SU-DHL-6 (cell line): ENCODE measurements at regions not wholly inside any gene's neighbourhood (a gene's known extent, or its start where the extent isn't known, plus 50 kb on each side); places are given as distances from the start of the nearest gene placed in this dataset.
"Not testable (repeated sequence)": the region's sequence is repeated elsewhere in the genome, so short reads cannot be mapped to it uniquely, and the experiment has no call there.

Source experiments
- H2AFZ ChIP-seq: fragments of 200-600 bp; sonication (generic); 2 replicates; pipeline ENCODE4 v1.6.1; 2014; ENCODE audit warnings: low read depth, mild to moderate bottlenecking, moderate library complexity, mixed read lengths, antibody characterized with exemption, low read length; ENCODE audit not compliant: severe bottlenecking
- H3F3A ChIP-seq: fragments of 200-600 bp; shearing (Covaris generic); 2 replicates; pipeline ENCODE4 v1.6.0; 2016; ENCODE audit warnings: antibody characterized with exemption, mild to moderate bottlenecking; ENCODE audit not compliant: insufficient read depth
- H3K27ac ChIP-seq: fragments of 200-600 bp; sonication (generic); 2 replicates; pipeline ENCODE4 v1.5.1; 2016; ENCODE audit warnings: low read depth, mild to moderate bottlenecking, low read length, moderate library complexity, mixed read lengths
- H3K27me3 ChIP-seq: fragments of 200-600 bp; sonication (generic), shearing (Covaris generic); 2 replicates; pipeline ENCODE4 v1.6.0; 2014; ENCODE audit warnings: mild to moderate bottlenecking, low read length
- H3K36me3 ChIP-seq: fragments of 200-600 bp; sonication (generic); 2 replicates; pipeline ENCODE4 v1.6.1; 2014; ENCODE audit warnings: mild to moderate bottlenecking, low read length, mixed read lengths
- H3K4me2 ChIP-seq: fragments of 300-600, 200-600 bp; shearing (Covaris generic), sonication (generic); 2 replicates; pipeline ENCODE4 v1.6.0; 2014; ENCODE audit warnings: low read length, low read depth, mild to moderate bottlenecking; ENCODE audit not compliant: poor library complexity, severe bottlenecking
- H3K4me3 ChIP-seq: fragments of 200-600 bp; sonication (generic); 2 replicates; pipeline ENCODE4 v1.5.1; 2014; ENCODE audit warnings: antibody characterized with exemption, low read length, mild to moderate bottlenecking, mixed read lengths; ENCODE audit not compliant: insufficient read depth, poor library complexity, severe bottlenecking
- H3K79me2 ChIP-seq: fragments of 200-600 bp; sonication (generic); 2 replicates; pipeline ENCODE4 v1.6.1; 2014; ENCODE audit warnings: mild to moderate bottlenecking, low read length, moderate library complexity; ENCODE audit not compliant: insufficient read depth
- H3K9ac ChIP-seq: fragments of 200-600 bp; sonication (generic); 2 replicates; pipeline ENCODE4 v1.7.0; 2014; ENCODE audit warnings: mild to moderate bottlenecking, low read length
- H3K9me2 ChIP-seq: fragments of 200-600 bp; sonication (generic); replicated peaks from 2 replicates; pipeline ENCODE4 v1.6.1; 2014; ENCODE audit warnings: low read length; ENCODE audit not compliant: insufficient read depth
- H3K9me3 ChIP-seq: fragments of 200-600 bp; sonication (generic); 2 replicates; pipeline ENCODE4 v1.6.1; 2014; ENCODE audit warnings: low read length, mixed read lengths; ENCODE audit not compliant: insufficient read depth
- H4K20me1 ChIP-seq: fragments of 200-600 bp; sonication (generic); 2 replicates; pipeline ENCODE4 v1.6.1; 2014; ENCODE audit warnings: low read depth, mild to moderate bottlenecking, antibody characterized with exemption, low read length, moderate library complexity, mixed read lengths
- CTCF ChIP-seq: fragments of 200-600 bp; sonication (generic); IDR thresholded peaks from one replicate; pipeline ENCODE4 v1.5.1; 2017; ENCODE audit warnings: antibody characterized with exemption, mild to moderate bottlenecking, low read length, moderate library complexity; ENCODE audit not compliant: insufficient read depth, poor library complexity, severe bottlenecking
- EZH2phosphoT487 ChIP-seq: fragments of 200-600 bp; sonication (generic), shearing (Covaris generic); conservative IDR thresholded peaks from 2 replicates; pipeline ENCODE4 v1.6.1; 2018; ENCODE audit warnings: mild to moderate bottlenecking, antibody characterized with exemption, low read length, moderate library complexity, mixed read lengths

- H3K9ac ChIP-seq = no peak overlapping the region
- no peaks in the 10 kb centered on the region for H3K36me3 ChIP-seq
- H3F3A ChIP-seq = no peaks in the 10 kb centered on the region
- no peak overlapping the region for H3K27ac ChIP-seq
- no peaks in the 10 kb centered on the region for H3K79me2 ChIP-seq
- no peaks in the 10 kb centered on the region for H4K20me1 ChIP-seq
- no peaks in the 10 kb centered on the region for H3K9me3 ChIP-seq
- H2AFZ ChIP-seq = no peak overlapping the region
- H3K9me2 ChIP-seq = no peaks in the 10 kb centered on the region
- no peak overlapping the region for H3K4me3 ChIP-seq
- H3K4me2 ChIP-seq = no peak overlapping the region
- no peak for TF ChIP-seq EZH2phosphoT487
- no peak for TF ChIP-seq CTCF
- no peaks in the 10 kb centered on the region for H3K27me3 ChIP-seq
These were observed 658.5 kb downstream of the TYW1 start for GRCh38 chr7:67655168-67655567.

GRCh38 chr7:67659091-67659490 lies 662.5 kb downstream of the TYW1 start:
- Histone ChIP-seq H3K27me3 (no peaks in the 10 kb centered on the region), H2AFZ (no peak overlapping the region), H3K9ac (no peak overlapping the region), H3K9me2 (no peaks in the 10 kb centered on the region), H3F3A (no peaks in the 10 kb centered on the region), H3K4me3 (no peak overlapping the region), H3K9me3 (no peaks in the 10 kb centered on the region), H3K27ac (no peak overlapping the region), H4K20me1 (no peaks in the 10 kb centered on the region), H3K36me3 (no peaks in the 10 kb centered on the region), H3K79me2 (no peaks in the 10 kb centered on the region), H3K4me2 (no peak overlapping the region)
- TF ChIP-seq CTCF = no peak
- no peak for TF ChIP-seq EZH2phosphoT487

- Histone ChIP-seq H2AFZ (no peak overlapping the region), H3K9me3 (no peaks in the 10 kb centered on the region), H3K27me3 (no peaks in the 10 kb centered on the region), H3K79me2 (no peaks in the 10 kb centered on the region), H3K9ac (no peak overlapping the region), H3K4me2 (no peak overlapping the region), H3K9me2 (no peaks in the 10 kb centered on the region), H3F3A (no peaks in the 10 kb centered on the region), H3K4me3 (no peak overlapping the region), H3K36me3 (no peaks in the 10 kb centered on the region), H4K20me1 (no peaks in the 10 kb centered on the region), H3K27ac (no peak overlapping the region)
- TF ChIP-seq CTCF (no peak), EZH2phosphoT487 (no peak)
These were observed 666.2 kb downstream of the TYW1 start for GRCh38 chr7:67662804-67663203.

- Histone ChIP-seq H4K20me1 (no peaks in the 10 kb centered on the region), H3F3A (no peaks in the 10 kb centered on the region), H3K79me2 (no peaks in the 10 kb centered on the region), H3K27ac (no peak overlapping the region), H3K9me2 (no peaks in the 10 kb centered on the region), H3K9ac (no peak overlapping the region), H3K9me3 (no peaks in the 10 kb centered on the region), H3K4me3 (no peak overlapping the region), H2AFZ (no peak overlapping the region), H3K4me2 (no peak overlapping the region), H3K36me3 (no peaks in the 10 kb centered on the region), H3K27me3 (no peaks in the 10 kb centered on the region)
- TF ChIP-seq CTCF (no peak), EZH2phosphoT487 (no peak)
These were observed 667.0 kb downstream of the TYW1 start for GRCh38 chr7:67663644-67664043.

- not testable (repeated sequence) for H3K79me2 ChIP-seq, H3K9me3 ChIP-seq, H3K9me2 ChIP-seq, H3K4me3 ChIP-seq, H3K27ac ChIP-seq, H2AFZ ChIP-seq, H3K9ac ChIP-seq, H3K36me3 ChIP-seq, H4K20me1 ChIP-seq, H3K27me3 ChIP-seq, H3F3A ChIP-seq, H3K4me2 ChIP-seq
These were observed 669.7 kb downstream of the TYW1 start for GRCh38 chr7:67666359-67666758.
